OCI-LY1 (cell line): ENCODE measurements at regions not wholly inside any gene's neighbourhood (a gene's known extent, or its start where the extent isn't known, plus 50 kb on each side); places are given as distances from the start of the nearest gene placed in this dataset.

Experiments used
- CTCF ChIP-seq: fragments of 200-600 bp; sonication (generic), shearing (Covaris generic); IDR thresholded peaks from 2 replicates; pipeline ENCODE4 v1.5.1; 2017; ENCODE audit warnings: mild to moderate bottlenecking, antibody characterized with exemption, low read length, moderate library complexity, mixed read lengths
- EZH2 ChIP-seq: fragments of 200-600 bp; sonication (generic), shearing (Covaris generic); IDR thresholded peaks from 2 replicates; pipeline ENCODE4 v1.8.0; 2017; ENCODE audit warnings: borderline replicate concordance, mixed run types, mild to moderate bottlenecking, antibody characterized with exemption, low read length, moderate library complexity, mixed read lengths

- TF ChIP-seq CTCF (no peak), EZH2 (no peak)
Observed at GRCh38 chr4:106681381-106681921, 312.9 kb upstream of the GIMD1 start.
